HG03521 (cell line): ENCODE measurements at regions not wholly inside any gene's neighbourhood (a gene's known extent, or its start where the extent isn't known, plus 50 kb on each side); places are given as distances from the start of the nearest gene placed in this dataset.

Experiments used
- ATAC-seq: cut with Tn5 transposase; IDR thresholded peaks from one replicate; pipeline ENCODE4 v1.9.1; 2021; ENCODE audit warnings: mild to moderate bottlenecking, moderate library complexity; ENCODE audit not compliant: unreplicated experiment

GRCh38 chr5:116702776-116703175, 128.2 kb upstream of the SEMA6A start:
- no peak for ATAC-seq

- no peak for ATAC-seq
Measured at GRCh38 chr5:116699332-116699731, 124.7 kb upstream of the SEMA6A start.

GRCh38 chr5:116696366-116696765, 121.7 kb upstream of the SEMA6A start:
- ATAC-seq: no peak

GRCh38 chr5:116695681-116696080, 121.1 kb upstream of the SEMA6A start:
- ATAC-seq: no peak

GRCh38 chr5:116686438-116686837, 111.8 kb upstream of the SEMA6A start:
- no peak for ATAC-seq

- no peak for ATAC-seq
Measured at GRCh38 chr5:116685931-116686330, 111.3 kb upstream of the SEMA6A start.

GRCh38 chr5:116685069-116685468, 110.4 kb upstream of the SEMA6A start:
- no peak for ATAC-seq

- peak; percentile 96 for ATAC-seq
Measured at GRCh38 chr5:116681334-116682013, 106.9 kb upstream of the SEMA6A start.

- ATAC-seq: no peak
Measured at GRCh38 chr5:116675626-116675910, 100.9 kb upstream of the SEMA6A start.

GRCh38 chr5:116674881-116675625, 100.4 kb upstream of the SEMA6A start:
- no peak for ATAC-seq

- ATAC-seq: no peak
Measured at GRCh38 chr5:116673453-116673852, 98.8 kb upstream of the SEMA6A start.

- no peak for ATAC-seq
Measured at GRCh38 chr5:116672203-116672602, 97.6 kb upstream of the SEMA6A start.

GRCh38 chr5:116671211-116671736, 96.7 kb upstream of the SEMA6A start:
- ATAC-seq: peak; percentile 97

GRCh38 chr5:116669261-116670031, 94.8 kb upstream of the SEMA6A start:
- no peak for ATAC-seq

GRCh38 chr5:116668390-116668789, 93.8 kb upstream of the SEMA6A start:
- no peak for ATAC-seq

- ATAC-seq: no peak
Measured at GRCh38 chr5:116666901-116667300, 92.3 kb upstream of the SEMA6A start.

- ATAC-seq: no peak
Measured at GRCh38 chr5:116664988-116665387, 90.4 kb upstream of the SEMA6A start.

GRCh38 chr5:116663081-116663480, 88.5 kb upstream of the SEMA6A start:
- ATAC-seq: no peak

GRCh38 chr5:116661419-116661818, 86.8 kb upstream of the SEMA6A start:
- no peak for ATAC-seq

GRCh38 chr5:116660929-116661328, 86.3 kb upstream of the SEMA6A start:
- no peak for ATAC-seq

- ATAC-seq: no peak
Measured at GRCh38 chr5:116658830-116659229, 84.2 kb upstream of the SEMA6A start.

GRCh38 chr5:116658141-116658540, 83.5 kb upstream of the SEMA6A start:
- ATAC-seq: no peak
